ENCODE measurements at regions not wholly inside any gene's neighbourhood (a gene's known extent, or its start where the extent isn't known, plus 50 kb on each side); places are given as distances from the start of the nearest gene placed in this dataset.
A peak's percentile ranks its signal among the peaks of the same experiment; 100 is the strongest.

DNA sequence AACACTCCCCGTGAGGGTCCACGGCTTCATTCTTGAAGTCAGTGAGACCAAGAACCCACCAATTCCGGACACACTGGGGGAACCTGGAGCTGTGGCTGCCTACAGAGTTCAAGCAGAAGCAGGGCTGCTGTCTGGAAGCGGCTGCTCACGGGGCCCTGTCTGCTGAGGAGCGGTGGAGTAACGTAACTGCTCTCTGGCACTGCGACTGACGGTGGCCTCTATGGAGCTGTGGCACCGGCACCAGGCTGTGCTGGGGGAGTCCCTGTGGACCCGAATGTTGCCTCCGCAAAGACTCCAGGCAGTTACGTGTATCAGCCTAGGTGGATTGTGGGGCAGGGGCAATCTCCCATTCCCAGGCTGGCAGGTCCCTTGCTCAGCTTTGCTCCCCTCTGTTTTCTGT, 703.3 kb upstream of the FRG1 start (continued):
- TF ChIP-seq, protein P1, sequence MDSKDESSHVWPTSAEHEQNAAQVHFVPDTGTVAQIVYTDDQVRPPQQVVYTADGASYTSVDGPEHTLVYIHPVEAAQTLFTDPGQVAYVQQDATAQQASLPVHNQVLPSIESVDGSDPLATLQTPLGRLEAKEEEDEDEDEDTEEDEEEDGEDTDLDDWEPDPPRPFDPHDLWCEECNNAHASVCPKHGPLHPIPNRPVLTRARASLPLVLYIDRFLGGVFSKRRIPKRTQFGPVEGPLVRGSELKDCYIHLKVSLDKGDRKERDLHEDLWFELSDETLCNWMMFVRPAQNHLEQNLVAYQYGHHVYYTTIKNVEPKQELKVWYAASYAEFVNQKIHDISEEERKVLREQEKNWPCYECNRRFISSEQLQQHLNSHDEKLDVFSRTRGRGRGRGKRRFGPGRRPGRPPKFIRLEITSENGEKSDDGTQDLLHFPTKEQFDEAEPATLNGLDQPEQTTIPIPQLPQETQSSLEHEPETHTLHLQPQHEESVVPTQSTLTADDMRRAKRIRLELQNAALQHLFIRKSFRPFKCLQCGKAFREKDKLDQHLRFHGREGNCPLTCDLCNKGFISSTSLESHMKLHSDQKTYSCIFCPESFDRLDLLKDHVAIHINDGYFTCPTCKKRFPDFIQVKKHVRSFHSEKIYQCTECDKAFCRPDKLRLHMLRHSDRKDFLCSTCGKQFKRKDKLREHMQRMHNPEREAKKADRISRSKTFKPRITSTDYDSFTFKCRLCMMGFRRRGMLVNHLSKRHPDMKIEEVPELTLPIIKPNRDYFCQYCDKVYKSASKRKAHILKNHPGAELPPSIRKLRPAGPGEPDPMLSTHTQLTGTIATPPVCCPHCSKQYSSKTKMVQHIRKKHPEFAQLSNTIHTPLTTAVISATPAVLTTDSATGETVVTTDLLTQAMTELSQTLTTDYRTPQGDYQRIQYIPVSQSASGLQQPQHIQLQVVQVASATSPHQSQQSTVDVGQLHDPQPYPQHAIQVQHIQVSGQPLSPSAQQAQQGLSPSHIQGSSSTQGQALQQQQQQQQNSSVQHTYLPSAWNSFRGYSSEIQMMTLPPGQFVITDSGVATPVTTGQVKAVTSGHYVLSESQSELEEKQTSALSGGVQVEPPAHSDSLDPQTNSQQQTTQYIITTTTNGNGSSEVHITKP (tag by site-specific recombination; IDR thresholded peaks at IDR 0.05) = no peak

DNA sequence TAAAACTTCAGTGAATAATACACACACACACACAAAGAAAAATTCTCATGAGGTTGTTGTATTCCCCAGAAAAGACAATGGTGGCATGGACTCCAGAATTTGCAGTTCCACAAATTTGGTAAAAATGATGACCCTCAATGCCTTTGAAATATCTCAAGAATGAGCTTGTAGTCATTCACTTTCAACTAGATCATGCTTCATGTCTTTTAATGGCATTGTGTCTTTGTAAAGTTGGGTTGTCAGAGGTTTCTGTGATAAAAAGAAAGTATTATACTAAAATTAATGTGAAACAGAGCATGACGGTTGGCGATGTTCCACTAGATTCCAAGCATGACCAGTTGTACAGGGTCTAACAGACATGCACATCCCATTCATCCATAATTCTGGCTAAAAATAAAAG, 685.0 kb upstream of the FRG1 start:
- Histone ChIP-seq H3K9me3 (ENCODE audit: control insufficient read depth, insufficient read depth, low read depth, low read length) (no peaks in the 10 kb centered on the region), H3K4me1 (ENCODE audit: control insufficient read depth, insufficient read depth, low read length) (no peaks in the 10 kb centered on the region), H3K27ac (ENCODE audit: extremely low read depth, low read depth, low read length) (no peak overlapping the region), H3K36me3 (ENCODE audit: control insufficient read depth in 2 of 2, insufficient read depth in 1 of 2, low read length in 2 of 2) (no peaks in the 10 kb centered on the region), H3K4me3 (ENCODE audit: low read depth, low read length) (no peak overlapping the region)
- ChIA-PET POLR2A (no interaction called here), CTCF (no interaction called here)
- TF ChIP-seq ZNF121 (tag by site-specific recombination; IDR thresholded peaks at IDR 0.05) = no peak

DNA sequence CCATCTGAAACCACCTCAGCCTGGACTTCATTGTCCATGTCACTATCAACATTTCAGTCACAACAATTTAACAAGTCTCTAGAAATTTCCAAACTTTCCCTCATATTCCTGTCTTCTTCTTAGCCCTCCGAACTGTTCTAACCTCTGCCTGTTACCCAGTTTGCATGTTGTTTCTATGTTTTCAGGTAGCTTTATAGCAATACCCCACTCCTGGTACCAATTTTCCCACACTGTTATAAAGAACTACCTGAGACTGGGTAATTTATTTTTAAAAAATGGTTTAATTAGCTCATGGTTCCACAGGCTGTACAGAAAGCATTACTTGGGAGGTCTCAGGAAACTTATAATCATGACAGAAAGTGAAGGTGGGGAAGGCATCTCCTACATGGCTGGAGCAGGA, 679.2 kb upstream of the FRG1 start:
- no peaks in the 10 kb centered on the region for H3K36me3 ChIP-seq (ENCODE audit: control insufficient read depth in 2 of 2, insufficient read depth in 1 of 2, low read length in 2 of 2)
- TF ChIP-seq, protein P2, sequence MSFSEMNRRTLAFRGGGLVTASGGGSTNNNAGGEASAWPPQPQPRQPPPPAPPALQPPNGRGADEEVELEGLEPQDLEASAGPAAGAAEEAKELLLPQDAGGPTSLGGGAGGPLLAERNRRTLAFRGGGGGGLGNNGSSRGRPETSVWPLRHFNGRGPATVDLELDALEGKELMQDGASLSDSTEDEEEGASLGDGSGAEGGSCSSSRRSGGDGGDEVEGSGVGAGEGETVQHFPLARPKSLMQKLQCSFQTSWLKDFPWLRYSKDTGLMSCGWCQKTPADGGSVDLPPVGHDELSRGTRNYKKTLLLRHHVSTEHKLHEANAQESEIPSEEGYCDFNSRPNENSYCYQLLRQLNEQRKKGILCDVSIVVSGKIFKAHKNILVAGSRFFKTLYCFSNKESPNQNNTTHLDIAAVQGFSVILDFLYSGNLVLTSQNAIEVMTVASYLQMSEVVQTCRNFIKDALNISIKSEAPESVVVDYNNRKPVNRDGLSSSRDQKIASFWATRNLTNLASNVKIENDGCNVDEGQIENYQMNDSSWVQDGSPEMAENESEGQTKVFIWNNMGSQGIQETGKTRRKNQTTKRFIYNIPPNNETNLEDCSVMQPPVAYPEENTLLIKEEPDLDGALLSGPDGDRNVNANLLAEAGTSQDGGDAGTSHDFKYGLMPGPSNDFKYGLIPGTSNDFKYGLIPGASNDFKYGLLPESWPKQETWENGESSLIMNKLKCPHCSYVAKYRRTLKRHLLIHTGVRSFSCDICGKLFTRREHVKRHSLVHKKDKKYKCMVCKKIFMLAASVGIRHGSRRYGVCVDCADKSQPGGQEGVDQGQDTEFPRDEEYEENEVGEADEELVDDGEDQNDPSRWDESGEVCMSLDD (tag by site-specific recombination; IDR thresholded peaks at IDR 0.05) = no peak
- TF ChIP-seq ZNF707 (tag by site-specific recombination; IDR thresholded peaks at IDR 0.05) = peak; percentile 71; the same call in 1 of the 2 replicates
- CTCF ChIA-PET = no interaction called here
- H3K27ac ChIP-seq (ENCODE audit: extremely low read depth, low read depth, low read length) = no peak overlapping the region
- POLR2A ChIA-PET = no interaction called here
- no peaks in the 10 kb centered on the region for H3K9me3 ChIP-seq (ENCODE audit: control insufficient read depth, insufficient read depth, low read depth, low read length)
- no peak overlapping the region for H3K4me3 ChIP-seq (ENCODE audit: low read depth, low read length)
- no peaks in the 10 kb centered on the region for H3K4me1 ChIP-seq (ENCODE audit: control insufficient read depth, insufficient read depth, low read length)

DNA sequence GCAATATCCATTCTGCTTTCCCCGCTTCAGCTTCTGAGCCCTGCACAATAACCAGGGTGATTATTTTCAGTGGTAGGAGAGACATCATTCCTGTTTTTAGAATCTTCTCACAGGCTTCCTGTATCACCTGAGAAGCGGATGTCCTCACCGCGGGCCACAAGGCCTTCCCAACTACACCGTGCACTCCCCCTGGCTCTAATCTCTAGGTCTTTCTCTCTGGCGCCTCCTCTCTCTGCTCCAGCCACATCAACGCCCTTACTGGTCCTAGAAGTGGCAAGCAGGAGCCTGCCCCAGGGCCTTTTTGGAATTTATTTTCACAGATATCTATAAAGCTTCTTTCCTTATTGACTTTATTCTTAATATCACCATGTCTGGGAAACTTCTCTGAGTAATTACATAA, 675.2 kb upstream of the FRG1 start:
- no peaks in the 10 kb centered on the region for H3K9me3 ChIP-seq (ENCODE audit: control insufficient read depth, insufficient read depth, low read depth, low read length)
- H3K36me3 ChIP-seq (ENCODE audit: control insufficient read depth in 2 of 2, insufficient read depth in 1 of 2, low read length in 2 of 2) = no peaks in the 10 kb centered on the region
- ChIA-PET CTCF (no interaction called here), POLR2A (no interaction called here)
- H3K4me1 ChIP-seq (ENCODE audit: control insufficient read depth, insufficient read depth, low read length) = no peaks in the 10 kb centered on the region
- H3K4me3 ChIP-seq (ENCODE audit: low read depth, low read length) = no peak overlapping the region
- TF ChIP-seq PRDM1 (tag by site-specific recombination; IDR thresholded peaks at IDR 0.05) (no peak), SP2 (tag by site-specific recombination; IDR thresholded peaks at IDR 0.05) (no peak), ZIC2 (tag by site-specific recombination; IDR thresholded peaks at IDR 0.05) (no peak), MEIS1 (CRISPR knock-in tag; IDR thresholded peaks at IDR 0.05; ENCODE audit: borderline replicate concordance) (no peak), HOXD13 (CRISPR knock-in tag; IDR thresholded peaks at IDR 0.05; ENCODE audit: borderline replicate concordance) (no peak), GLIS2 (tag by site-specific recombination; IDR thresholded peaks at IDR 0.05) (no peak), ZNF10 (tag by site-specific recombination; IDR thresholded peaks at IDR 0.05) (no peak), ZNF112 (tag by site-specific recombination; IDR thresholded peaks at IDR 0.05) (no peak), ZNF132 (tag by site-specific recombination; IDR thresholded peaks at IDR 0.05; ENCODE audit: borderline replicate concordance) (no peak), KLF8 (tag by site-specific recombination; IDR thresholded peaks at IDR 0.05) (no peak), ZSCAN30 (tag by site-specific recombination; IDR thresholded peaks at IDR 0.05) (no peak), ZNF768 (tag by site-specific recombination; IDR thresholded peaks at IDR 0.05) (no peak)
- TF ChIP-seq, protein P3, sequence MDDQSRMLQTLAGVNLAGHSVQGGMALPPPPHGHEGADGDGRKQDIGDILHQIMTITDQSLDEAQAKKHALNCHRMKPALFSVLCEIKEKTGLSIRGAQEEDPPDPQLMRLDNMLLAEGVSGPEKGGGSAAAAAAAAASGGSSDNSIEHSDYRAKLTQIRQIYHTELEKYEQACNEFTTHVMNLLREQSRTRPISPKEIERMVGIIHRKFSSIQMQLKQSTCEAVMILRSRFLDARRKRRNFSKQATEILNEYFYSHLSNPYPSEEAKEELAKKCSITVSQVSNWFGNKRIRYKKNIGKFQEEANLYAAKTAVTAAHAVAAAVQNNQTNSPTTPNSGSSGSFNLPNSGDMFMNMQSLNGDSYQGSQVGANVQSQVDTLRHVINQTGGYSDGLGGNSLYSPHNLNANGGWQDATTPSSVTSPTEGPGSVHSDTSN (CRISPR knock-in tag; IDR thresholded peaks at IDR 0.05) = no peak
- TF ChIP-seq, protein P4, sequence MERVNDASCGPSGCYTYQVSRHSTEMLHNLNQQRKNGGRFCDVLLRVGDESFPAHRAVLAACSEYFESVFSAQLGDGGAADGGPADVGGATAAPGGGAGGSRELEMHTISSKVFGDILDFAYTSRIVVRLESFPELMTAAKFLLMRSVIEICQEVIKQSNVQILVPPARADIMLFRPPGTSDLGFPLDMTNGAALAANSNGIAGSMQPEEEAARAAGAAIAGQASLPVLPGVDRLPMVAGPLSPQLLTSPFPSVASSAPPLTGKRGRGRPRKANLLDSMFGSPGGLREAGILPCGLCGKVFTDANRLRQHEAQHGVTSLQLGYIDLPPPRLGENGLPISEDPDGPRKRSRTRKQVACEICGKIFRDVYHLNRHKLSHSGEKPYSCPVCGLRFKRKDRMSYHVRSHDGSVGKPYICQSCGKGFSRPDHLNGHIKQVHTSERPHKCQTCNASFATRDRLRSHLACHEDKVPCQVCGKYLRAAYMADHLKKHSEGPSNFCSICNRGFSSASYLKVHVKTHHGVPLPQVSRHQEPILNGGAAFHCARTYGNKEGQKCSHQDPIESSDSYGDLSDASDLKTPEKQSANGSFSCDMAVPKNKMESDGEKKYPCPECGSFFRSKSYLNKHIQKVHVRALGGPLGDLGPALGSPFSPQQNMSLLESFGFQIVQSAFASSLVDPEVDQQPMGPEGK (tag by site-specific recombination; IDR thresholded peaks at IDR 0.05) = no peak
- TF ChIP-seq, protein P5, sequence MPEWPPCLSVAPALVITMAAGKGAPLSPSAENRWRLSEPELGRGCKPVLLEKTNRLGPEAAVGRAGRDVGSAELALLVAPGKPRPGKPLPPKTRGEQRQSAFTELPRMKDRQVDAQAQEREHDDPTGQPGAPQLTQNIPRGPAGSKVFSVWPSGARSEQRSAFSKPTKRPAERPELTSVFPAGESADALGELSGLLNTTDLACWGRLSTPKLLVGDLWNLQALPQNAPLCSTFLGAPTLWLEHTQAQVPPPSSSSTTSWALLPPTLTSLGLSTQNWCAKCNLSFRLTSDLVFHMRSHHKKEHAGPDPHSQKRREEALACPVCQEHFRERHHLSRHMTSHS (tag by site-specific recombination; IDR thresholded peaks at IDR 0.05) = no peak
- H3K27ac ChIP-seq (ENCODE audit: extremely low read depth, low read depth, low read length) = no peak overlapping the region
